ENCODE measurements at regions not wholly inside any gene's neighbourhood (a gene's known extent, or its start where the extent isn't known, plus 50 kb on each side); places are given as distances from the start of the nearest gene placed in this dataset.
A peak's percentile ranks its signal among the peaks of the same experiment; 100 is the strongest.
"Not testable (repeated sequence)": the region's sequence is repeated elsewhere in the genome, so short reads cannot be mapped to it uniquely, and the experiment has no call there.

DNA sequence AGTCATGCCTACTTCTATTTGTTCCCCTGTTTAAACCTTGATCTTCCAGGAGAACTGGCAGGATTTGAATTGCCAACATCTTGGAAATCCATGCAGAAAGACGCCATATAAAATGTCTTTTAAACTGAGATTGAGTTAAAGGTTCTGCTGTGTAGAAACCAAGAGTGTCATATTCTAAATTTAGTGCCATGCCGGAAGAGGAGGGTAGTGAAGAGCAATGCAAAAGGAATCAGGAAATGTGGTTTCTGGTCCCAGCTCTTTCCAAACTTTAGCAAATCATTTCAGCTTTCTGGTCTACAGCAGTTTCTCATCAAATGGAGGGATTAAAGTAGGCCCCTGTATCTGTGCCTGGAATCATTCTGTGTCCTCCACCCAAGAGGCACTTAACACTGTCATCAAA is 85.7 kb downstream of the BTG1 start:
- DNase-seq = no peak

- DNase-seq = no peak
These were observed 87.0 kb downstream of the BTG1 start for GRCh38 chr12:92058664-92059063.

DNA sequence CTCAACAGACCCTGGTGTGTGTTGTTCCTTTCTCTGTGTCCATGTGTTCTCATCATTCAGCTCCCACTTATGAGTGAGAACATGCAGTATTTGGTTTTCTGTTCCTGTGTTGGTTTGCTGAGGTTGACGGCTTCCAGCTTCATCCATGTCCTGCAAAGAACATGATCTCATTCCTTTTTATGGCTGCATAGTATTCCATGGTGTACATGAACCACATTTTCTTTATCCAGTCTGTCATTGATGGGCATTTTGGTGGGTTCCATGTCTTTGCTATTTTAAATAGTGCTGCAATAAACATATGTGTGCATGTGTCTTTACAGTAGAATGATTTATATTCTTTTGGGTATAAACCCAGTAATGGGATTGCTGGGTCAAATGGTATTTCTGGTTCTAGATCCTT is 88.9 kb downstream of the BTG1 start:
- not testable (repeated sequence) for DNase-seq

DNA sequence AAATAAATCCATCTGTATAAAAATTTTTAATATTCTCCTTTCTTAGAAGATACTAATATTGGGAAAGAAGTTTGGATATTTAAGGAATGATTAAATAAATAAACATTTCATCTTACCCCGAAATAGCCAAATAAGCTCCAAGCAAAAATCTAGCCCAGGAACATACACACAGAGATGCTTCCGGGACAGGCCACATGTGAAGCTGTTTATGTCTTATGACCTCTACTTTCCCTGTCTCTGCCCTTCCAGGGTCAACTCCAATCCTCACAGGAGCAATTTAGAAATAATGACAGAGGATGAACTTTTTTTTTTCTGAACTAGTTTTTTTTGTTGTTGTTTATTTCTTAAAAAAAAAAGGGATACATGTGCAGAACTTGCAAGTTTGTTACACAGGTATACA is 89.4 kb downstream of the BTG1 start:
- DNase-seq = no peak

GRCh38 chr12:92055877-92056276 is 89.8 kb downstream of the BTG1 start:
- no peak for DNase-seq

DNA sequence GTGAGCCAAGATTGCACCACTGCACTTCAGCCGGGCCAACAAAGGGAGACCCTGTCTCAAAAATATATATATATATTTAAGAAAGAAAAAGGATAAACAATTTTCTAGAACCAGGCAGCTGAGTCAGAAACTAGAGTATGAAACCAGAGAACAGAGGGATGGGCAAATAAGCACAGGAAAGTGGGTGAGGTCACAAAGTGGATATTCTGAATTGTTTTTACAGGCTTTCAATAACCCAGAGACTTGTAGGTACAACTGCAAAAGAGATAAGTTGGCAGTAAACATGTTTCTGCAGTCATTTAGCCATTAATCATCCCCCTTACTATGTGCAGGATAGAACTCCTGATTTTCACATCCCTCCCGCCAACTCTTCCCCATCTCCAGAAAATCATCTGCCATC is 94.2 kb downstream of the BTG1 start:
- DNase-seq = no peak

DNA sequence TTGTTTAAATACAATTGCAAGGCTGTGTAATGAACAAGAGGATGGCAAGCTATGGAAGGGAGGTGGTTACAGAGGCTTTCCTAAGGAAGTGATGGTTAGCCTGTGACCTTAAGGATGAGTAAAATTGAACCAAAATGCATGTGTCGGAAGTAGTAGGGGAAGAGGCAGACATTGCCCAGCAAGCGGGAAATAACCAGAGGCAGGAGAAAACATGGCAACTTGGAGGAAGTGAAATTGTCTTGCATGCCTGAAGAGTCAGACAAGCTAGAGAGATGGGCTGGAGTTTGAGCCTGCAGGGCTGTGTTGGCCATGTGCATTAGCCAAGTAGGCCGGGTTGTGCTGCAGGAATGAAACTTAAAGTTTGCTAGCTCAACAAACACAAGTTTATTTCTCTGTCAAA is 96.2 kb downstream of the BTG1 start:
- no peak for DNase-seq

DNA sequence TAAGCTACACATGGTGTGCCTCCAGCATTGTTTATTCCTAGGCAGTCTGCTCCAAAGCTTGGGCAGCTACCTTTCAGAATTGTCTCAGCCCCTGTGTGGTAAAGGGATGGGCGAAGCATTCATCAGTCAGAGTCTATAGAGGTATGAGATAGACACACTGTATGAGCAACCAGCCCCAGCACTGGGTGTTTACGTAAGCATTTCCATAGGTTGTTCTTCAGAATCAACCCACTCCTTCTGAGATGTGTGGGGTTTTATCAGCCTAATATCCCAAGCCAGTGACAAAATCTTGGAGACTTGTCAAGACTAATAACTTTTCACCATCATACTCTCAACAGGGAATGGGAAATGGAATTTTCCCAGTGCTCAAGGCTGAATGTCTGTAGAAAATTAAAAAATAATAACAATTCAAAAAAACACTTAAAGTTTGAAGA is 98.2 kb downstream of the BTG1 start:
- no peak for DNase-seq

- DNase-seq = no peak
These were observed 98.9 kb downstream of the BTG1 start for GRCh38 chr12:92046557-92047392.

GRCh38 chr12:92045852-92046251 is 99.8 kb downstream of the BTG1 start:
- DNase-seq = no peak

DNA sequence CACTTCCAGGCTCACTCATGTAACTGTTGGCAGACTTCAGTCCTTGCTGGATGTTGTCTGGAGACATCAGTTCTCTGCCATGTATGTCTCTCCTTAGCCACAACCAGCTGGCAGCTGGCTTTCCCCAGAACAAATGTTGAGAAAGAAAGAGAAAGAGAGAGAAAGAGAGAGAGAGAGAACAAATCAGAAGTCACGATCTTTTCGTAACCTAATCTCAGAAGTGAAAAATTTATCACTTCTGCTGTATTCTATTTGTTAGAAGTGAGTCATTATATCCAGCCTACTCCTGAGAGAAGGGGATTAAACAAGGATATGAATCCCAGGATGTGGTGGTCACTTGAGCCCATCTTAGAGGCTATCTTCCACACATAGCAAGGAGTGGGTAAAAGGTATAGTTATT is 101.2 kb downstream of the BTG1 start:
- DNase-seq = no peak

DNA sequence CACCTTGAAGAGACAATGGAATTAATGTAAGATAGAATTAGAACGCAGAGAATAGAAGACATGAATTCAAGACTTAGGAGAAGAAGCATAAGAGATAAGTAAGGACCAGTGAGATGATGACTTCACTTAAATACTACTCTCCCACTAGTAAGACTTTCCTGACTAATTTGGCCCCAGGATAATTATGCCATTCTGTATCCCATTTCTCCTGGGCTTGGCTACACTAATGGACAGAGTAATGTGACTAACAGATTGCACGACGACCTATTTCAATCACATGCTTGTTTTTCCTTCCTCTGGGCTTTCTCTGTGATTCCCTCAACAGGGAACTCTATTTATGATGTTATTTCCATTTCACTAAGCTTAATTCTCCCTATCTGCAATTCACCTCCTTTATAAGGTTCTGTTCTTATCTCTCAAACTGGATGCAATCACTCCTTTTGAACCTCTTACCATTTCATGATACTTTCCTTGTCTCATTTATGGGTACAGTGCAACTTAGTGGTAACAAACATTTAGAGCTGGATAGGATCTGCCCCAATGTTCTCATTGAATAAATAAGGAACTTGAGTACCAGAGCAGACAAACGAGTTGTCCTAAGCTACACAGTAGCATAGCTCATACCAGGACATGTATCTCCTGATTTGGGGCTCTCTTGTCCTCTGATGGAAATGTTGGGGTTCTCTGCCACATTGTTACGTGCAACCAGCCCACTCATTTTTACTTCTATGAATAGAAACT is 102.7 kb downstream of the BTG1 start:
- DNase-seq = no peak

DNA sequence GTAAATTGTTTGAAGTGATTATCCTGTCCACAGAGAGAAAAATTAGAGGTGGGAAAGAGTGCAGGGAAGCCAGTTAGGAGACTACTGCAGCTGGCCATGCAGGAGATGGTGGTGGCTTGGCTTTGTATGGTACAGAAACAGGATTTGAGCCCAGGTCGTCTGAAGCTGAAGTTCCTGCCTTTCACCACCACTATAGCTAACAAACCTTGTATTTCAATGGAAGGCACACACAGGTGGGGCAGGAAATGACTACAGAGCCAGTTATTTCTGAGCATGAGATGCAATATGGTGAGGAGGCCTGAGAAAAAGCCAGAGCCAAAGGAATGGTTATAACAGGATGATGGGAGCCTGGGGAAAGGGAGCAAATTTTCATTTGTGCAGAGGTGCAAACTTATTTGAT is 103.9 kb downstream of the BTG1 start:
- DNase-seq = no peak

DNA sequence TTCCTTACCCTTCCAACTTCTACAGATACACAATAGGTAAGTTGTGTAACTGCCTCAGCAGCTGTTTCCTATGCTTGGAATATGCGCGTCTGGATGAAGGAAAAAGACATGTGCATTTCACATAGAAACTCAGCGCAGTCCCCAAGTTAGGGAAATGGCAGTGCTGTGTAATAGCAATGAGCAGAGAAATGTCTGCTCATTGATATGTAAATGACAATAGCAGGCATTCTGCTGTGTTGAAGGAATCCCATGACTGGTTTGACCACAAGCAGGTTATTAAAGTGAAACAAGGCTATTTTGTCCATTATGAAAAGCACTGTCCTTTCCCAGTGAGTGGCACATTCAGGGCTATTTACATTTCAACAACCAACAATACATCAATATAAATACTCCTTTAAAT is 106.6 kb downstream of the BTG1 start:
- no peak for DNase-seq

- DNase-seq = no peak
These were observed 107.2 kb downstream of the BTG1 start for GRCh38 chr12:92038476-92038875.

GRCh38 chr12:92036771-92037453 is 108.7 kb downstream of the BTG1 start:
- peak; percentile 69 for DNase-seq

- DNase-seq = peak; percentile 75
These were observed 109.5 kb downstream of the BTG1 start for GRCh38 chr12:92036061-92036620.

DNA sequence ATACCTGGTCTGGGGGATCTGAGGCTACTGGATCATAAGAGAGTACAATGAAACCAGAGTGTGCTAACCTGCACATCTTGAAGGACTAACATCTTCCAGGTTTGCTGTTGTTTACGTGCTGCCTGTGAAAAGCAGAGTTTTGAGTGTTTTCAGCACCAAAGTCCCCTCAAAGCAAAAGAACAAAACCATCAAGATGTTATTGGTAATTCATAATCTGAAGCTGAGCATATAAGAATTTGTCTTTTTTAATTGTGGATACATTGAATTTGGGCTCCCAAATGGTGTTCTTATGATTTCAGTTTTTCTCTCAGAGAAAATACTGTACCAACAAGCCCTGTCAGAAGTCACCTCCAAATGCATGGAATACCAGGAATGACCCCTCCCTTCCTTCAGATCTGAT is 110.2 kb downstream of the BTG1 start:
- DNase-seq = no peak

DNA sequence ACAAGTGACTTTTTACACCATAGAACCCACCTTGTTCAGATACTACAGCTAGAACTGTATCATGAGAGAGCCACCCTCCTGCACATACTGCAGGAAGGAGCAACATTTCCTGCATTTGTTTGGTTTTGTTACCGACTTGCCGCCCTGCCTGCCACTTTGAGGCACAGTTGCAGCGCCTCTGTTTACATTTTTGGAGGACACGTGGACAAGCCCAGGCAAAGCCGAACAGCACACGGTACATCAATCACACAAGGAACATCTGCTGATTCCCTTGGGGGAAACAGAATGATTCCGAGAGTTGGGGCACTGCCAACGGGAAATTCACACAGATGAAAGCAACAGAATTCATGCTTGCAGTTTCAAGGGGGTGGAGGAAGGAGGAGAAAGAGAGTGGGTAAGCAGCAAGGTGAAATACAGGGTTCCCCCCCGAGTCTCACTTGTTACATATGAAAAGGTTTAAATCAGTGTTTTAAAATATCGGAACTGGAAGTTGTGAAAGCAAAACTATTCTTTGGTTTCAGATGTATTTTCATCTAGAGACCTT is 110.7 kb downstream of the BTG1 start:
- peak; percentile 72 for DNase-seq

DNA sequence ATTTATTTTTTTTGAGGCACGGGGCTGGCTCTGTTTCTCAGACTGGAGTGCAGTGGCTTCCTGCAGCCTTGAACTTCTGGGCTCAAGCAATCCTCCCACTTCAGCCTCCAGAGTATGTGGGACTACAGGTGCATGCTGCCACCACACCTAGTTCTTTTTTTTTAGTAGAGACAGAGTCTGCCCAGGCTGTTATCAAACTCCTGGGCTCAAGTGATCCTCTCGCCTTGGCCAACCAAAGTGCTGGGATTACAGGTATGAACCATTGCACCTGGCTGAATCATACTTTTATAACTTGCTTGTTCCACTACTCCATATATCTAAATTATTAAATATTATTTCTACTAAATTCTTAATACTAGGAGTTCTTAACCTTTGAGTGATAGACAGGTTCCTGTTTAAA is 111.6 kb downstream of the BTG1 start:
- no peak for DNase-seq

DNA sequence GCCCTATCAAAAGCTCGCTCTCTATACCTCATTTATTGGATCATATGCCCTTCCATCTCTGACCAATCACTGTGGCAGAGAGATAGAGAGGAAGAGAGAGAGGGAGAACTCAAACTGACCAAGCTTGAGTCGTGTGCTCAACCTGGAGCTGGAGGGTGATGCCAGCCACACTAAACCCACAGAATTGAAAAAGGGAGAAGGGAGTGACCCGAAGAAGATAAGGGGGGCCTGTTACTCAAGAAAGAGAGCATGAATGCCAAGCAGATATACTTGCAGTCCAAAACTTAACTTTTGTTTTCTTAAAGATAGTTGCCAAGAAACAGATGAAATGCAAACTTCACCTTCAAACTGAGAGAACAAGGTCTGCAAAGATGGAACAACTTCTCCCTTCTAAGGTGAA is 112.7 kb downstream of the BTG1 start:
- DNase-seq = no peak

DNA sequence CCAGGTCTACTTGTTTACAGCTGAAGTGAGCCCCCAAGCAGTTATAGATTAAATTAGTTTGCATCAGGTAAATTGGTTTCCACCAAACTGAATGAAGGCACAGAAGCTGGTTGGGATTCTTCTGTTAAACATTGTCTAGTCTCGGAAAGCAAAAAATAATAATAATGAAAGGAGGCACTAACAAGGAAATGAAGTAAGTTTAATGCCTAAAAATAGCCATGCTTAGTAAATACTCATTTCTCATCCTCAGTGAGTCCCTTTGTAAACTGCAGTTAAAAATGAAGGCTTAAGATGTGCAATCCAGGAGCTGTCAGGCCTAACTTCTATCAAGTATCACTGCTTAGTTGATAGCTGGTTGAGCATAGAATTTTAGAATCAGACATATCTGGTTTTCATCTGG is 113.5 kb downstream of the BTG1 start:
- no peak for DNase-seq

DNA sequence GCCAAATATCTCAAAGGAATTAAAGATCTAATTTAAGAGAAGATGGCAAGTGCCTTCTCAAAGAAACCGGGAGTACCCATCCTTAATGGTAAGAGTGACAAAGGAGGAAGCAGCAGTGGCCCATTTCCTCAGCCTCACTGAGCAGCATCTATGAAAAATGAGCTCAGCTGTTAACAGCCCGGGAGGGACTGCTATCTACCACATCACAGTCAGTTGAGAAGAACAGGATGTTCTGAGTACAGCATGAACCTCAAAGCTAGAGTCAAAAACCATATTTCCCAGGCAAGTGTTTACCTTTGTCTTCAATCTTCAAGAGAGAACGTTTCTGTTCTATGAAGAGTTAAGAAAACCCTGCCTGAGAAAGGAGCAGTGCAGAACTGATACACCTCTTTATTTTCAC is 115.0 kb downstream of the BTG1 start:
- peak; percentile 56 for DNase-seq
